Activated T-cell treated with anti-CD3 and anti-CD28 coated beads, Interleukin-2, amount 50 U/mL, for 72 hours (primary cell): ENCODE measurements at regions not wholly inside any gene's neighbourhood (a gene's known extent, or its start where the extent isn't known, plus 50 kb on each side); places are given as distances from the start of the nearest gene placed in this dataset.

Source experiments
- ATAC-seq, 2 donors: fragments of 150-1000 bp; cut with Tn5 transposase; replicated peaks in 1 of 2; 2 replicates each; pipeline ENCODE4 v1.10.0; 2021; ENCODE audit warnings: moderate library complexity in 2 of 2, mild to moderate bottlenecking in 1 of 2
- DNase-seq, 2 donors: peaks; one replicate each; pipeline ENCODE4 v3.0.0; 2021 to 2022; ENCODE audit warnings: mixed read lengths in 1 of 2
- H3K27ac Mint-ChIP-seq: one replicate; pipeline ENCODE4 v1.8.0; 2022; ENCODE audit warnings: mild to moderate bottlenecking, moderate library complexity, mixed read lengths
- H3K27me3 Mint-ChIP-seq: one replicate; pipeline ENCODE4 v1.8.0; 2022; ENCODE audit warnings: low read depth, mixed read lengths
- H3K36me3 Mint-ChIP-seq, 2 donors: one replicate each; pipeline ENCODE4 v1.8.0; 2022; ENCODE audit warnings: mixed read lengths in 2 of 2, mild to moderate bottlenecking in 1 of 2; ENCODE audit not compliant: insufficient read depth in 2 of 2
- H3K4me1 Mint-ChIP-seq: one replicate; pipeline ENCODE4 v1.8.0; 2022; ENCODE audit warnings: low read depth, mixed read lengths
- H3K4me3 Mint-ChIP-seq, 2 donors: one replicate each; pipeline ENCODE4 v1.8.0; 2022; ENCODE audit warnings: mild to moderate bottlenecking in 2 of 2, mixed read lengths in 2 of 2, moderate library complexity in 2 of 2
- H3K9me3 Mint-ChIP-seq, 2 donors: one replicate each; pipeline ENCODE4 v1.8.0; 2022; ENCODE audit warnings: mixed read lengths in 2 of 2

GRCh38 chr16:11460820-11461594 is 115.7 kb downstream of the RMI2 start:
- no peaks in the 10 kb centered on the region for H3K36me3 Mint-ChIP-seq
- H3K4me1 Mint-ChIP-seq, result no peaks in the 10 kb centered on the region
- no peaks in the 10 kb centered on the region for H3K9me3 Mint-ChIP-seq
- H3K4me3 Mint-ChIP-seq, result no peak overlapping the region
- no peaks in the 10 kb centered on the region for H3K27me3 Mint-ChIP-seq
- ATAC-seq (no peak), DNase-seq (no peak)
- H3K27ac Mint-ChIP-seq, result no peak overlapping the region

- Mint-ChIP-seq H3K27ac (no peak overlapping the region), H3K4me1 (no peaks in the 10 kb centered on the region), H3K4me3 (no peak overlapping the region), H3K27me3 (no peaks in the 10 kb centered on the region), H3K36me3 (no peaks in the 10 kb centered on the region), H3K9me3 (no peaks in the 10 kb centered on the region)
- no peak for DNase-seq
- no peak for ATAC-seq
Observed at GRCh38 chr16:11461595-11461990, 116.3 kb downstream of the RMI2 start.

- H3K36me3 Mint-ChIP-seq, result no peaks in the 10 kb centered on the region
- DNase-seq (no peak), ATAC-seq (no peak)
- H3K27me3 Mint-ChIP-seq, result no peaks in the 10 kb centered on the region
- H3K4me3 Mint-ChIP-seq, result no peak overlapping the region
- H3K27ac Mint-ChIP-seq, result no peak overlapping the region
- no peaks in the 10 kb centered on the region for H3K4me1 Mint-ChIP-seq
- H3K9me3 Mint-ChIP-seq, result no peaks in the 10 kb centered on the region
Observed at GRCh38 chr16:11462036-11462435, 116.8 kb downstream of the RMI2 start.

- Mint-ChIP-seq H3K36me3 (no peaks in the 10 kb centered on the region), H3K27ac (no peak overlapping the region), H3K9me3 (no peaks in the 10 kb centered on the region), H3K27me3 (no peaks in the 10 kb centered on the region), H3K4me1 (no peaks in the 10 kb centered on the region), H3K4me3 (no peak overlapping the region)
- ATAC-seq (no peak), DNase-seq (no peak)
Observed at GRCh38 chr16:11462861-11463260, 117.6 kb downstream of the RMI2 start.

- Mint-ChIP-seq H3K36me3 (no peaks in the 10 kb centered on the region), H3K27me3 (no peaks in the 10 kb centered on the region), H3K4me1 (no peaks in the 10 kb centered on the region), H3K27ac (no peak overlapping the region), H3K9me3 (no peaks in the 10 kb centered on the region), H3K4me3 (no peak overlapping the region)
- DNase-seq (no peak), ATAC-seq (no peak)
Observed at GRCh38 chr16:11464241-11464640, 119.0 kb downstream of the RMI2 start.

- Mint-ChIP-seq H3K4me1 (no peaks in the 10 kb centered on the region), H3K27ac (no peak overlapping the region), H3K36me3 (no peaks in the 10 kb centered on the region), H3K9me3 (no peaks in the 10 kb centered on the region), H3K4me3 (no peak overlapping the region), H3K27me3 (no peaks in the 10 kb centered on the region)
- ATAC-seq (no peak), DNase-seq (no peak)
Observed at GRCh38 chr16:11465675-11466074, 120.4 kb downstream of the RMI2 start.

GRCh38 chr16:11470676-11471415 is 115.9 kb downstream of the LITAF start:
- no peaks in the 10 kb centered on the region for H3K9me3 Mint-ChIP-seq
- H3K4me1 Mint-ChIP-seq, result no peaks in the 10 kb centered on the region
- H3K27ac Mint-ChIP-seq, result no peak overlapping the region
- no peaks in the 10 kb centered on the region for H3K27me3 Mint-ChIP-seq
- no peak overlapping the region for H3K4me3 Mint-ChIP-seq
- no peak for ATAC-seq
- no peaks in the 10 kb centered on the region for H3K36me3 Mint-ChIP-seq
- no peak for DNase-seq

GRCh38 chr16:11471548-11471947 is 115.2 kb downstream of the LITAF start:
- Mint-ChIP-seq H3K36me3 (no peaks in the 10 kb centered on the region), H3K27ac (no peak overlapping the region), H3K4me3 (no peak overlapping the region), H3K4me1 (no peaks in the 10 kb centered on the region), H3K27me3 (no peaks in the 10 kb centered on the region), H3K9me3 (no peaks in the 10 kb centered on the region)
- DNase-seq (no peak), ATAC-seq (no peak)

GRCh38 chr16:11472410-11472809 is 114.3 kb downstream of the LITAF start:
- no peaks in the 10 kb centered on the region for H3K27me3 Mint-ChIP-seq
- H3K36me3 Mint-ChIP-seq, result no peaks in the 10 kb centered on the region
- ATAC-seq (no peak), DNase-seq (no peak)
- H3K4me1 Mint-ChIP-seq, result no peaks in the 10 kb centered on the region
- H3K27ac Mint-ChIP-seq, result no peak overlapping the region
- H3K9me3 Mint-ChIP-seq, result no peaks in the 10 kb centered on the region
- H3K4me3 Mint-ChIP-seq, result no peak overlapping the region

GRCh38 chr16:11472851-11473250 is 113.9 kb downstream of the LITAF start:
- ATAC-seq (no peak), DNase-seq (no peak)
- Mint-ChIP-seq H3K27ac (no peak overlapping the region), H3K4me1 (no peaks in the 10 kb centered on the region), H3K27me3 (no peaks in the 10 kb centered on the region), H3K9me3 (no peaks in the 10 kb centered on the region), H3K36me3 (no peaks in the 10 kb centered on the region), H3K4me3 (no peak overlapping the region)

GRCh38 chr16:11473728-11474127 is 113.0 kb downstream of the LITAF start:
- H3K9me3 Mint-ChIP-seq, result no peaks in the 10 kb centered on the region
- ATAC-seq (no peak), DNase-seq (no peak)
- no peaks in the 10 kb centered on the region for H3K27me3 Mint-ChIP-seq
- H3K4me1 Mint-ChIP-seq, result no peaks in the 10 kb centered on the region
- H3K4me3 Mint-ChIP-seq, result no peak overlapping the region
- H3K27ac Mint-ChIP-seq, result no peak overlapping the region
- no peaks in the 10 kb centered on the region for H3K36me3 Mint-ChIP-seq

- Mint-ChIP-seq H3K27me3 (no peaks in the 10 kb centered on the region), H3K27ac (no peak overlapping the region), H3K9me3 (no peaks in the 10 kb centered on the region), H3K4me3 (no peak overlapping the region), H3K4me1 (no peaks in the 10 kb centered on the region), H3K36me3 (no peaks in the 10 kb centered on the region)
- DNase-seq (no peak), ATAC-seq (no peak)
Observed at GRCh38 chr16:11474617-11475291, 112.0 kb downstream of the LITAF start.

- peaks cover 7% of the 10 kb centered on the region in 2 donors for H3K9me3 Mint-ChIP-seq
Observed at GRCh38 chr16:11475896-11476630, 110.7 kb downstream of the LITAF start.

More at GRCh38 chr16:11475896-11476630, 110.7 kb downstream of the LITAF start:
- no peak for ATAC-seq
- H3K27me3 Mint-ChIP-seq, result no peaks in the 10 kb centered on the region
- H3K4me1 Mint-ChIP-seq, result no peaks in the 10 kb centered on the region
- DNase-seq, result no peak
- H3K4me3 Mint-ChIP-seq, result no peak overlapping the region
- peaks cover 4 to 8% of the 10 kb centered on the region in 2 donors for H3K36me3 Mint-ChIP-seq
- H3K27ac Mint-ChIP-seq, result no peak overlapping the region
